Prostate gland (tissue), 2 donors: ENCODE measurements at regions not wholly inside any gene's neighbourhood (a gene's known extent, or its start where the extent isn't known, plus 50 kb on each side); places are given as distances from the start of the nearest gene placed in this dataset.

Source experiments
- CTCF ChIP-seq, 4 experiments: fragments of 200-600 bp in 2 of 4; fragments of 450-650 bp in 2 of 4; sonication (generic) in 2 of 4; IDR thresholded peaks; 1 replicate in 3 of 4; 2 replicates in 1 of 4; pipeline ENCODE4 v1.5.1; 2016 to 2019; ENCODE audit warnings: antibody characterized with exemption in 4 of 4, mild to moderate bottlenecking in 2 of 4, moderate library complexity in 2 of 4
- POLR2A ChIP-seq: fragments of 450-650 bp; IDR thresholded peaks from one replicate; pipeline ENCODE4 v1.6.1; 2016; ENCODE audit warnings: antibody characterized with exemption, mild to moderate bottlenecking
- POLR2AphosphoS5 ChIP-seq: sonication (generic); formaldehyde crosslinking; IDR thresholded peaks from one replicate; pipeline ENCODE4 v1.6.1; 2017; ENCODE audit warnings: antibody characterized with exemption

GRCh38 chr2:193538061-193538460 lies 1343.3 kb upstream of the TMEFF2 start:
- TF ChIP-seq POLR2AphosphoS5 (no peak), CTCF (IDR thresholded peaks at IDR 0.05) (no peak), POLR2A (no peak)
